HL-60 (cell line): ENCODE measurements at regions not wholly inside any gene's neighbourhood (a gene's known extent, or its start where the extent isn't known, plus 50 kb on each side); places are given as distances from the start of the nearest gene placed in this dataset.

ENCODE experiments used
- DNase-seq, 2 experiments: peaks; one replicate each; pipeline ENCODE4 v3.0.0-alpha.2; 2010 to 2020; ENCODE audit warnings: low read depth in 1 of 2, low spot score in 1 of 2
- H3K27ac ChIP-seq: fragments of 250-450 bp; sonication (Bioruptor Pico); replicated peaks from 2 replicates; pipeline ENCODE4 v1.5.1; 2020; ENCODE audit warnings: mild to moderate bottlenecking, moderate library complexity
- H3K27me3 ChIP-seq: fragments of 250-450 bp; sonication (Bioruptor Pico); 2 replicates; pipeline ENCODE4 v1.5.1; 2021; ENCODE audit warnings: mild to moderate bottlenecking, moderate library complexity; ENCODE audit not compliant: insufficient read depth, poor library complexity, severe bottlenecking
- H3K4me3 ChIP-seq: replicated peaks from 2 replicates; pipeline ENCODE4 v1.5.1; 2011; ENCODE audit warnings: mild to moderate bottlenecking, control low read depth, low read length; ENCODE audit not compliant: insufficient read depth
- CTCF ChIP-seq: IDR thresholded peaks from one replicate; pipeline ENCODE4 v1.5.1; 2011; ENCODE audit warnings: low read length, control low read depth, inconsistent platforms; ENCODE audit not compliant: insufficient read depth
- GABPA ChIP-seq: IDR thresholded peaks from 2 replicates; pipeline ENCODE4 v1.6.1; 2012; ENCODE audit warnings: low read depth
- POLR2AphosphoS5 ChIP-seq: IDR thresholded peaks from 2 replicates; pipeline ENCODE4 v1.6.1; 2012; ENCODE audit warnings: low read depth
- REST ChIP-seq: IDR thresholded peaks from 2 replicates; pipeline ENCODE4 v1.6.1; 2012; ENCODE audit warnings: low read depth; ENCODE audit not compliant: insufficient replicate concordance
- SPI1 ChIP-seq: IDR thresholded peaks from 2 replicates; pipeline ENCODE4 v1.6.1; 2012; ENCODE audit warnings: low read depth, mild to moderate bottlenecking, borderline replicate concordance

- H3K4me3 ChIP-seq = no peak overlapping the region
- no peak for DNase-seq
- H3K27me3 ChIP-seq = no peaks in the 10 kb centered on the region
- no peak overlapping the region for H3K27ac ChIP-seq
- TF ChIP-seq SPI1 = no peak
- TF ChIP-seq REST = no peak
- no peak for TF ChIP-seq POLR2AphosphoS5
- TF ChIP-seq GABPA = no peak
- TF ChIP-seq CTCF = no peak
These were observed 166.9 kb downstream of the SUCNR1 start for GRCh38 chr3:152040319-152040718.

GRCh38 chr3:152043620-152044019 lies 170.2 kb downstream of the SUCNR1 start:
- no peak for DNase-seq

GRCh38 chr3:152046280-152046679 lies 172.8 kb downstream of the SUCNR1 start:
- TF ChIP-seq REST (no peak), SPI1 (no peak), POLR2AphosphoS5 (no peak), GABPA (no peak), CTCF (no peak)
- Histone ChIP-seq H3K27me3 (no peaks in the 10 kb centered on the region), H3K4me3 (no peak overlapping the region), H3K27ac (no peak overlapping the region)
- DNase-seq = no peak

More at GRCh38 chr3:152043620-152044019, 170.2 kb downstream of the SUCNR1 start:
- Histone ChIP-seq H3K27ac (no peak overlapping the region), H3K27me3 (no peaks in the 10 kb centered on the region), H3K4me3 (no peak overlapping the region)
- no peak for TF ChIP-seq REST
- TF ChIP-seq POLR2AphosphoS5 = no peak
- TF ChIP-seq GABPA = no peak
- no peak for TF ChIP-seq SPI1
- no peak for TF ChIP-seq CTCF
